Mesothelial cell of epicardium (in vitro differentiated cells): ENCODE measurements at regions not wholly inside any gene's neighbourhood (a gene's known extent, or its start where the extent isn't known, plus 50 kb on each side); places are given as distances from the start of the nearest gene placed in this dataset.

ENCODE experiments used
- DNase-seq, 2 experiments: peaks; one replicate each; pipeline ENCODE4 v3.0.0; 2021; ENCODE audit warnings: low spot score in 2 of 2; ENCODE audit not compliant: unreplicated experiment in 2 of 2
- H3K27ac Mint-ChIP-seq: 2 replicates; pipeline ENCODE4 v1.8.0; 2021; ENCODE audit warnings: mixed read lengths
- H3K27me3 Mint-ChIP-seq: 2 replicates; pipeline ENCODE4 v1.8.0; 2021; ENCODE audit warnings: low read depth, mixed read lengths
- H3K36me3 Mint-ChIP-seq: 2 replicates; pipeline ENCODE4 v1.8.0; 2021; ENCODE audit warnings: mixed read lengths
- H3K4me1 Mint-ChIP-seq: 2 replicates; pipeline ENCODE4 v1.8.0; 2021; ENCODE audit warnings: mixed read lengths
- H3K4me3 Mint-ChIP-seq: 2 replicates; pipeline ENCODE4 v1.8.0; 2021; ENCODE audit warnings: mild to moderate bottlenecking, moderate library complexity, mixed read lengths
- H3K9me3 Mint-ChIP-seq: 2 replicates; pipeline ENCODE4 v1.8.0; 2021; ENCODE audit warnings: mixed read lengths
- CTCF ChIP-seq: fragments of 200-600 bp; sonication (generic); IDR thresholded peaks from one replicate; pipeline ENCODE4 v1.5.0; 2021; ENCODE audit warnings: antibody characterized with exemption; ENCODE audit not compliant: unreplicated experiment

GRCh38 chr2:128564551-128564950 is 245.9 kb upstream of the HS6ST1 start:
- H3K27me3 Mint-ChIP-seq, result no peaks in the 10 kb centered on the region
- H3K4me1 Mint-ChIP-seq, result peaks cover 21% of the 10 kb centered on the region
- H3K4me3 Mint-ChIP-seq, result no peak overlapping the region
- TF ChIP-seq CTCF, result no peak
- no peak for DNase-seq
- no peaks in the 10 kb centered on the region for H3K36me3 Mint-ChIP-seq
- H3K27ac Mint-ChIP-seq, result no peak overlapping the region
- no peaks in the 10 kb centered on the region for H3K9me3 Mint-ChIP-seq

- Mint-ChIP-seq H3K27ac (no peak overlapping the region), H3K4me3 (no peak overlapping the region), H3K4me1 (peaks cover 23% of the 10 kb centered on the region), H3K9me3 (peaks cover 9% of the 10 kb centered on the region), H3K27me3 (no peaks in the 10 kb centered on the region), H3K36me3 (no peaks in the 10 kb centered on the region)
- no peak for DNase-seq
- no peak for TF ChIP-seq CTCF
Observed at GRCh38 chr2:128565441-128565840, 246.8 kb upstream of the HS6ST1 start.

GRCh38 chr2:128566671-128567070 is 248.0 kb upstream of the HS6ST1 start:
- TF ChIP-seq CTCF, result no peak
- no peak overlapping the region for H3K27ac Mint-ChIP-seq
- no peak for DNase-seq
- H3K4me3 Mint-ChIP-seq, result no peak overlapping the region
- H3K4me1 Mint-ChIP-seq, result peaks cover 22% of the 10 kb centered on the region
- H3K36me3 Mint-ChIP-seq, result no peaks in the 10 kb centered on the region
- no peaks in the 10 kb centered on the region for H3K27me3 Mint-ChIP-seq
- peaks cover 14% of the 10 kb centered on the region for H3K9me3 Mint-ChIP-seq

GRCh38 chr2:128568106-128568505 is 249.4 kb upstream of the HS6ST1 start:
- H3K27me3 Mint-ChIP-seq, result no peaks in the 10 kb centered on the region

GRCh38 chr2:128573116-128573515 is 254.4 kb upstream of the HS6ST1 start:
- Mint-ChIP-seq H3K4me1 (peaks cover 6% of the 10 kb centered on the region), H3K27ac (no peak overlapping the region), H3K27me3 (no peaks in the 10 kb centered on the region), H3K36me3 (no peaks in the 10 kb centered on the region), H3K4me3 (no peak overlapping the region), H3K9me3 (peaks cover 16% of the 10 kb centered on the region)
- no peak for DNase-seq
- no peak for TF ChIP-seq CTCF

More at GRCh38 chr2:128568106-128568505, 249.4 kb upstream of the HS6ST1 start:
- Mint-ChIP-seq H3K9me3 (peaks cover 16% of the 10 kb centered on the region), H3K4me3 (no peak overlapping the region), H3K27ac (no peak overlapping the region), H3K4me1 (peaks cover 10% of the 10 kb centered on the region), H3K36me3 (no peaks in the 10 kb centered on the region)
- no peak for TF ChIP-seq CTCF
- DNase-seq, result no peak

GRCh38 chr2:128573531-128573930 is 254.9 kb upstream of the HS6ST1 start:
- no peak overlapping the region for H3K27ac Mint-ChIP-seq
- H3K9me3 Mint-ChIP-seq, result peaks cover 16% of the 10 kb centered on the region

More at GRCh38 chr2:128573531-128573930, 254.9 kb upstream of the HS6ST1 start:
- H3K36me3 Mint-ChIP-seq, result no peaks in the 10 kb centered on the region
- no peak overlapping the region for H3K4me3 Mint-ChIP-seq
- DNase-seq, result no peak
- H3K27me3 Mint-ChIP-seq, result no peaks in the 10 kb centered on the region
- no peak for TF ChIP-seq CTCF
- peaks cover 10% of the 10 kb centered on the region for H3K4me1 Mint-ChIP-seq
